ENCODE measurements at regions not wholly inside any gene's neighbourhood (a gene's known extent, or its start where the extent isn't known, plus 50 kb on each side); places are given as distances from the start of the nearest gene placed in this dataset.

GRCh38 chr7:106420210-106420609 lies 135.4 kb upstream of the NAMPT start:
- no peaks in the 10 kb centered on the region for H3K27me3 ChIP-seq (ENCODE audit: low read depth, low read length)
- no peaks in the 10 kb centered on the region for H3K9me3 ChIP-seq (ENCODE audit: control insufficient read depth in 1 of 2, low read length in 2 of 2)
- H3K36me3 ChIP-seq (ENCODE audit: control insufficient read depth in 1 of 2, insufficient read depth in 2 of 2, low read length in 2 of 2) = no peaks in the 10 kb centered on the region
- H3K4me1 ChIP-seq (ENCODE audit: control insufficient read depth in 1 of 2, insufficient read depth in 2 of 2, low read length in 2 of 2) = peaks cover 0 to 30% of the 10 kb centered on the region in 2 donors
- H3K27ac ChIP-seq (ENCODE audit: low read length) = no peak overlapping the region
- no peak overlapping the region for H3K4me3 ChIP-seq (ENCODE audit: low read depth in 1 of 2, low read length in 2 of 2)

DNA sequence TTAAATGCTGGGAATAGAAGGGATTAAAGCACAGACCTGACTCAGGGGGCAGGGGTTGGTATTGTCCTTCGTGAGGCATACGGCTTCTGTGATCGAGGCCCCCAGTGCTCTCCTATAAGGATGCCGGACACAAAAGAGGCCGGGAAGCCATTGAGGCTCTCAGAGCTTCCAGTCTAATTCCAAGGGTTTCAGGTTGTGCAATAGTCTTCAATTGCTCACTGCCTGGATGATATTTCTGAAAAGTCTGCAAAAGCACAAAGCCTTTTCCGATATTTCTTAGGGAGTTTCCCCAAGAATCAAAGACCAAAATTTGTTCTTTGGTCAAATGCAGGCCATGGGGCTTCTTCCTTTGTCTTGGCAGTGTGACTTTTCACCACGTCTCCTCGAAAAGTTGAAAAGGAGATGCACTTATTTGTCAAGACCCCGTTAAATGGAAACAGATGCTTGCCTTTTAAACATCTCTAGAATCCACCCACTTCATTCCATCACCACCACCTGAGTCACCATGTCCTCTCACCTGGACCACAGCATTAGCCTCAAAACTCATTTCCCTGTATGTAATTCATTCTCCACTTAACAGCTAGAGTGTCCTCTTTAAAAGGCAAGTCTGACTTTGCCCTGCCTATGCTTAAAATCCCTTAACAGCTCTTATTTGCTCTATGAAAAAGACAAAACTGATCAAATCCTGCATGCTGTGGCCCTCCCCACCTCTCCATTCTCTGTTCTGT lies 134.8 kb upstream of the NAMPT start:
- Histone ChIP-seq H3K9me3 (ENCODE audit: control insufficient read depth in 1 of 2, low read length in 2 of 2) (no peaks in the 10 kb centered on the region), H3K4me3 (ENCODE audit: low read depth in 1 of 2, low read length in 2 of 2) (no peak overlapping the region), H3K36me3 (ENCODE audit: control insufficient read depth in 1 of 2, insufficient read depth in 2 of 2, low read length in 2 of 2) (no peaks in the 10 kb centered on the region), H3K4me1 (ENCODE audit: control insufficient read depth in 1 of 2, insufficient read depth in 2 of 2, low read length in 2 of 2) (peaks cover 0 to 26% of the 10 kb centered on the region in 2 donors), H3K27me3 (ENCODE audit: low read depth, low read length) (no peaks in the 10 kb centered on the region), H3K27ac (ENCODE audit: low read length) (peak overlapping the region; percentile 33)

DNA sequence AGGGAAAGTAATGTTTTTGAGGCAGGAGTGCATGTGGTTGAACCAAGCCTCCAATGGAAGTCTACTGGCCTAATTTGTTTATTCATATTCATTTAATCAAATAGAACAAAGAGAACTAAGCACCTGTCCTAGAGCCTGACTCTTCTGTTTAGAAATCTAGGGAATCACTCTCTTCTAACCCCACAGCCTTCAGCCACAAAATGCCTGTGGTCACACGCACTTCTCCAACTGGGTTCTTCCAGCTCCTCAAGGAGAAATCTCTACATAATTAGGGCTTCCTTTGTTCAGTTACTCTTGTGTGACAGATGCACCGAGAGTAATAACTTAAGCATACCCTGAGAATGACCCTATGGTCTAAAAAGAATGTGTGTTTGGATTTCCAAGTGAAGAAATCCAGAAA lies 133.7 kb upstream of the NAMPT start:
- H3K27ac ChIP-seq (ENCODE audit: low read length) = peak overlapping the region; percentile 33
- peaks cover 0 to 17% of the 10 kb centered on the region in 2 donors for H3K4me1 ChIP-seq (ENCODE audit: control insufficient read depth in 1 of 2, insufficient read depth in 2 of 2, low read length in 2 of 2)

DNA sequence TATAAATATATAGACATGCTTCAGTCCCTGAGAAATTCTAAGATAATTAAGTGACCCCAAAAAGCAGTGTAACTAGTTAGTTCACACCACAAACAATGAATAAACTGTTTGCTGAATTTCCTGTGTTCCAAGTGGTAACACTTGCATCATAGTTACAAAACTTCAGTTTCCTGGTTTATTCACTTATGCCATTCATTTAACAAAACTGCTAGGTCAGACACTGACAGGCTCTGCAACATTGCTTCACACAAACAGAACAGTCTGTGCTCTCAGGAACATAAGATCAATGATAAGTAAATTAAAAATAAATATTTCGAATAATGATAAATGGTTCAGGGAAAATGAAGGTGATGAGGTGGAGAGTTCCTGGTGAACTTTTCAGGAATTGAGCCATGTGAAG lies 133.3 kb upstream of the NAMPT start:
- Histone ChIP-seq H3K4me3 (ENCODE audit: low read depth in 1 of 2, low read length in 2 of 2) (no peak overlapping the region), H3K27me3 (ENCODE audit: low read depth, low read length) (no peaks in the 10 kb centered on the region), H3K4me1 (ENCODE audit: control insufficient read depth in 1 of 2, insufficient read depth in 2 of 2, low read length in 2 of 2) (peaks cover 0 to 17% of the 10 kb centered on the region in 2 donors), H3K27ac (ENCODE audit: low read length) (peak overlapping the region; percentile 33), H3K36me3 (ENCODE audit: control insufficient read depth in 1 of 2, insufficient read depth in 2 of 2, low read length in 2 of 2) (no peaks in the 10 kb centered on the region), H3K9me3 (ENCODE audit: control insufficient read depth in 1 of 2, low read length in 2 of 2) (no peaks in the 10 kb centered on the region)

More for the DNA sequence above, 133.7 kb upstream of the NAMPT start:
- Histone ChIP-seq H3K27me3 (ENCODE audit: low read depth, low read length) (no peaks in the 10 kb centered on the region), H3K9me3 (ENCODE audit: control insufficient read depth in 1 of 2, low read length in 2 of 2) (no peaks in the 10 kb centered on the region), H3K36me3 (ENCODE audit: control insufficient read depth in 1 of 2, insufficient read depth in 2 of 2, low read length in 2 of 2) (no peaks in the 10 kb centered on the region), H3K4me3 (ENCODE audit: low read depth in 1 of 2, low read length in 2 of 2) (no peak overlapping the region)

DNA sequence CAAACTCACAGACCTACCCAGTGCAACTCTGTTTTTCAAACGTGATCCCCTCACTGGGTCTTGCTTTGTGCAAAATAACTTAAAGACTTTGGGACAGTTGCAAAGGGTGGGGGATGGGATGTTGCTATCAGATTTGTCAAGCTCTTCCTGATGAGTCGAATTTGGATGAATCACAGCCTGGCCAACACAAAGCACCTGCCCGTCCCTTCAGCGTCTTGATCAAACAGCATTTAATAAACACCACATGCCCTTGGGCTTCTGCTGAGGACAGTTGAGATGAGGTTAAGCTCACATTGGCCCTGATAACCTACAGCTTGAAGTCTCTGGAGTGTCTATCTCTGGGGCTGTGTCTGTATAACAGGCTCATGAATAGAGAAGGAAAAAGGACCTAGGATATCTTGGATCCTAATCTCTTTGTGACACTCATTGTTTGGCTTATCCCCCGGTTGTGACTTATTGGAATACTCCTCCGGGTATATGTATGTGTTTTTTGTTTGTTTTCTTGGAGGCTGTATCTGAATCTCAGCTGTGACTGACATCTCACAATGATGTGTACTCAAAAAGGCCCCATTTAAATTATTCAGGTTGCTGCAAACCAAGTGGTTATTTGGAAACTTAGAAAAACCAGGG lies 132.6 kb upstream of the NAMPT start:
- Histone ChIP-seq H3K27ac (ENCODE audit: low read length) (peak overlapping the region; percentile 0), H3K4me3 (ENCODE audit: low read depth in 1 of 2, low read length in 2 of 2) (no peak overlapping the region), H3K36me3 (ENCODE audit: control insufficient read depth in 1 of 2, insufficient read depth in 2 of 2, low read length in 2 of 2) (no peaks in the 10 kb centered on the region), H3K27me3 (ENCODE audit: low read depth, low read length) (no peaks in the 10 kb centered on the region), H3K4me1 (ENCODE audit: control insufficient read depth in 1 of 2, insufficient read depth in 2 of 2, low read length in 2 of 2) (peaks cover 0 to 17% of the 10 kb centered on the region in 2 donors), H3K9me3 (ENCODE audit: control insufficient read depth in 1 of 2, low read length in 2 of 2) (no peaks in the 10 kb centered on the region)

DNA sequence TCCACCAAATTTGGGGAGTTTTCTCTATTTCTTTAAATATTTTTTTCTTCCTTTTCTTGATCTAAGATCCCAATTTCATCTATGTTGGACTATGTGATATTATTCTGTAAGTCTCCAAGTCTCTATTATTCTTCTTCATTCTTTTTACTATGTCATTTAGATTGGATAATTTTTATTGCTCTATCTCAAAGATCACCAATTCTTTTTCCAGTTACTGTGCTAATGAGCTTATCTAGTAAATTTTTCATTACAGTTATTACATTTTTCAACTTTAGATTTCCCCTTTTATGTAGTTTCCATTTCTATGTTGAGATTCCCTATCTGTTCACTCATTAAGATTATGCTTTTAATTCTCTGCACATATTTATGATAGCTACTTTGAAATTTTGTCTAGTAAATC lies 131.6 kb upstream of the NAMPT start:
- Histone ChIP-seq H3K36me3 (ENCODE audit: control insufficient read depth in 1 of 2, insufficient read depth in 2 of 2, low read length in 2 of 2) (no peaks in the 10 kb centered on the region), H3K4me3 (ENCODE audit: low read depth in 1 of 2, low read length in 2 of 2) (no peak overlapping the region), H3K27ac (ENCODE audit: low read length) (no peak overlapping the region), H3K4me1 (ENCODE audit: control insufficient read depth in 1 of 2, insufficient read depth in 2 of 2, low read length in 2 of 2) (peaks cover 0 to 13% of the 10 kb centered on the region in 2 donors), H3K9me3 (ENCODE audit: control insufficient read depth in 1 of 2, low read length in 2 of 2) (no peaks in the 10 kb centered on the region), H3K27me3 (ENCODE audit: low read depth, low read length) (no peaks in the 10 kb centered on the region)

- Histone ChIP-seq H3K4me1 (ENCODE audit: control insufficient read depth in 1 of 2, insufficient read depth in 2 of 2, low read length in 2 of 2) (peaks cover 0 to 7% of the 10 kb centered on the region in 2 donors), H3K27me3 (ENCODE audit: low read depth, low read length) (no peaks in the 10 kb centered on the region), H3K36me3 (ENCODE audit: control insufficient read depth in 1 of 2, insufficient read depth in 2 of 2, low read length in 2 of 2) (no peaks in the 10 kb centered on the region), H3K4me3 (ENCODE audit: low read depth in 1 of 2, low read length in 2 of 2) (no peak overlapping the region), H3K27ac (ENCODE audit: low read length) (no peak overlapping the region), H3K9me3 (ENCODE audit: control insufficient read depth in 1 of 2, low read length in 2 of 2) (no peaks in the 10 kb centered on the region)
Observed at GRCh38 chr7:106415433-106415832, 130.7 kb upstream of the NAMPT start.

GRCh38 chr7:106413446-106413845 lies 128.7 kb upstream of the NAMPT start:
- no peaks in the 10 kb centered on the region for H3K4me1 ChIP-seq (ENCODE audit: control insufficient read depth in 1 of 2, insufficient read depth in 2 of 2, low read length in 2 of 2)
- H3K9me3 ChIP-seq (ENCODE audit: control insufficient read depth in 1 of 2, low read length in 2 of 2) = no peaks in the 10 kb centered on the region
- no peak overlapping the region for H3K27ac ChIP-seq (ENCODE audit: low read length)

GRCh38 chr7:106405697-106406141 lies 120.9 kb upstream of the NAMPT start:
- no peaks in the 10 kb centered on the region for H3K27me3 ChIP-seq (ENCODE audit: low read depth, low read length)
- no peak overlapping the region for H3K4me3 ChIP-seq (ENCODE audit: low read depth in 1 of 2, low read length in 2 of 2)
- peaks cover 0 to 3% of the 10 kb centered on the region in 2 donors for H3K9me3 ChIP-seq (ENCODE audit: control insufficient read depth in 1 of 2, low read length in 2 of 2)
- H3K36me3 ChIP-seq (ENCODE audit: control insufficient read depth in 1 of 2, insufficient read depth in 2 of 2, low read length in 2 of 2) = no peaks in the 10 kb centered on the region
- no peak overlapping the region for H3K27ac ChIP-seq (ENCODE audit: low read length)
- no peaks in the 10 kb centered on the region for H3K4me1 ChIP-seq (ENCODE audit: control insufficient read depth in 1 of 2, insufficient read depth in 2 of 2, low read length in 2 of 2)

More at GRCh38 chr7:106413446-106413845, 128.7 kb upstream of the NAMPT start:
- Histone ChIP-seq H3K36me3 (ENCODE audit: control insufficient read depth in 1 of 2, insufficient read depth in 2 of 2, low read length in 2 of 2) (no peaks in the 10 kb centered on the region), H3K4me3 (ENCODE audit: low read depth in 1 of 2, low read length in 2 of 2) (no peak overlapping the region), H3K27me3 (ENCODE audit: low read depth, low read length) (no peaks in the 10 kb centered on the region)

- no peak overlapping the region for H3K27ac ChIP-seq (ENCODE audit: low read length)
- H3K27me3 ChIP-seq (ENCODE audit: low read depth, low read length) = no peaks in the 10 kb centered on the region
- H3K9me3 ChIP-seq (ENCODE audit: control insufficient read depth in 1 of 2, low read length in 2 of 2) = peaks cover 0 to 3% of the 10 kb centered on the region in 2 donors
- H3K4me3 ChIP-seq (ENCODE audit: low read depth in 1 of 2, low read length in 2 of 2) = no peak overlapping the region
- H3K36me3 ChIP-seq (ENCODE audit: control insufficient read depth in 1 of 2, insufficient read depth in 2 of 2, low read length in 2 of 2) = no peaks in the 10 kb centered on the region
- H3K4me1 ChIP-seq (ENCODE audit: control insufficient read depth in 1 of 2, insufficient read depth in 2 of 2, low read length in 2 of 2) = no peaks in the 10 kb centered on the region
Observed at GRCh38 chr7:106402898-106403297, 118.1 kb upstream of the NAMPT start.

DNA sequence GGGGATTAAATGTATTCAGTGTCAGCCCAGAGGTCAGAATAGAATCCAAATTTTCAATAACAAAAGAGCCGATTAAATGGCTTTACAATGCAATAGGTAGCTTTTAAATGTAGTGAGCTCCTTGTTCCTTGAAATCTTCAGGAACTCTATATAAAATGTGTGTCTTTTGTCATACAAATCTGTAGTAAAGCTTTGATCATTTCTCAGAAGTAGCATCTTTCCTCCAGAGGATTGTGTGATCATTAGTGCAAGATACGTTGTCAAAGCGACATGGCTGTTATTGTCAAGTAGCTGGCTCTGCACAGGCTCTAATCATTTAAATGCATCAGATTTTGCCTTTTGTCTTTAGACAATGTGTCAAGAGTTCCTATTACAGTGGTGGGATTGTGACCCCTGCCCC lies 116.1 kb upstream of the NAMPT start:
- no peak overlapping the region for H3K4me3 ChIP-seq (ENCODE audit: low read depth in 1 of 2, low read length in 2 of 2)

More for the DNA sequence above, 116.1 kb upstream of the NAMPT start:
- Histone ChIP-seq H3K9me3 (ENCODE audit: control insufficient read depth in 1 of 2, low read length in 2 of 2) (peaks cover 0 to 3% of the 10 kb centered on the region in 2 donors), H3K27ac (ENCODE audit: low read length) (no peak overlapping the region), H3K27me3 (ENCODE audit: low read depth, low read length) (no peaks in the 10 kb centered on the region), H3K36me3 (ENCODE audit: control insufficient read depth in 1 of 2, insufficient read depth in 2 of 2, low read length in 2 of 2) (no peaks in the 10 kb centered on the region), H3K4me1 (ENCODE audit: control insufficient read depth in 1 of 2, insufficient read depth in 2 of 2, low read length in 2 of 2) (no peaks in the 10 kb centered on the region)

Data from muscle layer of duodenum (tissue), 2 donors.